ENCODE measurements at regions not wholly inside any gene's neighbourhood (a gene's known extent, or its start where the extent isn't known, plus 50 kb on each side); places are given as distances from the start of the nearest gene placed in this dataset.

DNA sequence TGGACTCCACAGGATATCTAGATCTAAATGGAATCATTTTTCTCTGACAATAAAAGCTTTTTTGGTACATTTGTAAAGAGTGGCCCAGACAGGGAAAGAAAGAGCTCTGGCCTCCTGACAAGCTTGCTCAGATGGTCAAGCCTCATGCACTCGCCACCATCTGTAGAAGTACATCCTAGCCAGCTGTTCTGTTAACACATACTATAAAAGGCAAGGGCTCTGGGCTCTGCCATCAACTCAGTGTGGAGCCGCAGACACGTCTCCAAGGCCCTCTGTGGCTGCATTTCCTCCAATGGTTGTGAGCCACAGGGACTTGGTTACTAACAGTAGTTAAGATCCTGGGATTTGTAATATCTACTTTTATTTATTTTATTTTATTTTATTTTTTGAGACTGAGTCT, 70.8 kb upstream of the KDM7A start:
- in situ Hi-C loops (cut with MboI; ENCODE audit: low pct_ligation_motif_present in 1 of 4, low pct_unique_long_range_greater_than_20kb in 1 of 4, low sequenced_read_pairs in 3 of 4), result no loop called here
- Histone ChIP-seq H3K36me3 (no peaks in the 10 kb centered on the region), H3K4me1 (peaks cover 0 to 41% (median 19%) of the 10 kb centered on the region in 4 donors), H3K27me3 (no peaks in the 10 kb centered on the region), H3K9me3 (no peaks in the 10 kb centered on the region), H3K4me3 (no peak overlapping the region), H3K27ac (no peak overlapping the region)
- WGBS, 2 donors (ENCODE audit: low coverage in 1 of 2), result 66 to 69% methylated on average over 3 of the region's 3 CpGs
- intact Hi-C loops (cut with DNase I; ENCODE audit: low total_unique reads), result no loop called here
- no peak for DNase-seq
- TF ChIP-seq POLR2A (IDR thresholded peaks at IDR 0.05) (no peak), EP300 (IDR thresholded peaks at IDR 0.05; ENCODE audit: low read depth) (no peak), POLR2AphosphoS5 (IDR thresholded peaks at IDR 0.05) (no peak), CTCF (IDR thresholded peaks at IDR 0.05) (no peak)

GRCh38 chr7:140245611-140246105, 68.9 kb upstream of the KDM7A start:
- Histone ChIP-seq H3K27me3 (no peaks in the 10 kb centered on the region), H3K9me3 (no peaks in the 10 kb centered on the region), H3K4me1 (peaks cover 10 to 55% (median 29%) of the 10 kb centered on the region in 4 donors), H3K4me3 (no peak overlapping the region), H3K36me3 (no peaks in the 10 kb centered on the region), H3K27ac (no peak overlapping the region)
- in situ Hi-C loops (cut with MboI; ENCODE audit: low pct_ligation_motif_present in 1 of 4, low pct_unique_long_range_greater_than_20kb in 1 of 4, low sequenced_read_pairs in 3 of 4), result no loop called here
- DNase-seq, result no peak
- intact Hi-C loops (cut with DNase I; ENCODE audit: low total_unique reads), result no loop called here
- no peak for TF ChIP-seq POLR2A (IDR thresholded peaks at IDR 0.05)
- no peak for TF ChIP-seq POLR2AphosphoS5 (IDR thresholded peaks at IDR 0.05)
- no peak for TF ChIP-seq CTCF (IDR thresholded peaks at IDR 0.05)
- no peak for TF ChIP-seq EP300 (IDR thresholded peaks at IDR 0.05; ENCODE audit: low read depth)
- 96 to 100% methylated on average over 4 to 7 of the region's 7 CpGs for WGBS, 2 donors (ENCODE audit: low coverage in 1 of 2)

DNA sequence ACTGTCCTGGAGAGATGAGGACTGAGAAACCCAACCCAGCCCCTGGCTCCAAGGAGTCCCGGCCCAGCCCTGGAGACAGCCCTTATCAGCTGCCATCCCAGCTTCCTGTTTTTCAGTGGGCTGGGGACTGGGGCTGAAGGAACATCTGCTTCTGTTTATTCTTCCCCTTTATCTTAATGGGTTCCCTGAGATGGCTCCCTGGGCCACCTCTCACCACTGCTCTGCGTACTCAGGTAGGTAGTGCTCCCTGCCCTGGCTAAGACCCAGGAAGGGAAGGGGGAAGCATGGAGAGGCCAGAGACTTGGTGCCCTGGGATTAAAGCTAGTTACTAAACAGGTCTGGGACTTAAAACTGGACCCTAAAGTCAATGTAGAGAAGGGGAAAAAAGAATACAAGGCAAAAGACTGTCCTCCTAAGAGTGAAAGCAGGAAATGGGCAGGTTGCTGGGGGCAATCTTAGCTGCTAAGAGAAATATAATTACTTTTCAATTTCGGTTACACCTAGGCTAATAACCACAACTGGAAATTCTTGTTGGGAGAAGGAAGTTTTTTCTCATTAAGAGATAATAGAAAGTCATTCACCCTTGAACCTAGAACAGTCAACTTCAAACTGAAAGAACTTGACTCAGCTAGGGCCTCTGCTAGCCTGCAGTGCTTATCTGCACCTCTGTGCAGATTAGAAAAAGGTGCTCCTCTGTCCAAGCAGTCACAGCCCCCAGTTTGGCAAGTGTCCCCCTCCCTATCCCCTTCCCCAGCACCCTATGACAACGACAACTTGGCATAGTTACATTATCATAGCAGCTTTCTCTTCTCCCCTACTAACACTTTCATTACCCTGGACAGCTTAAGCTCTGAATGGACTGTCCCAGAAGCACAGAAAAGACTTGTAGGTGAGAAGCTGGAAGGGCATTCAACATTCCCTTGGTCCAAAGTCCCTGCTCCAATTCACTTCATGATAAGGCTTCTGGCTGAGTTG, 65.6 kb upstream of the KDM7A start:
- intact Hi-C loops (cut with DNase I; ENCODE audit: low total_unique reads) (no loop called here), in situ Hi-C loops (cut with MboI; ENCODE audit: low pct_ligation_motif_present in 1 of 4, low pct_unique_long_range_greater_than_20kb in 1 of 4, low sequenced_read_pairs in 3 of 4) (no loop called here)
- Histone ChIP-seq H3K4me3 (peak overlapping the region in 1 of 4 donors; percentile 18), H3K27me3 (no peaks in the 10 kb centered on the region), H3K36me3 (no peaks in the 10 kb centered on the region), H3K27ac (peak overlapping the region; percentile 84 to 90 (median 88)), H3K9me3 (no peaks in the 10 kb centered on the region), H3K4me1 (peaks cover 25 to 70% (median 51%) of the 10 kb centered on the region in 4 donors)
- peak; percentile 62 for DNase-seq
- TF ChIP-seq POLR2A (IDR thresholded peaks at IDR 0.05) (peak; percentile 24), CTCF (IDR thresholded peaks at IDR 0.05) (peak in 2 of 5 experiments; percentile 18 to 39), EP300 (IDR thresholded peaks at IDR 0.05; ENCODE audit: low read depth) (no peak), POLR2AphosphoS5 (IDR thresholded peaks at IDR 0.05) (peak in 1 of 3 donors; percentile 19)
- 26 to 43% methylated on average over 1 to 4 of the region's 4 CpGs for WGBS, 2 donors (ENCODE audit: low coverage in 1 of 2)

DNA sequence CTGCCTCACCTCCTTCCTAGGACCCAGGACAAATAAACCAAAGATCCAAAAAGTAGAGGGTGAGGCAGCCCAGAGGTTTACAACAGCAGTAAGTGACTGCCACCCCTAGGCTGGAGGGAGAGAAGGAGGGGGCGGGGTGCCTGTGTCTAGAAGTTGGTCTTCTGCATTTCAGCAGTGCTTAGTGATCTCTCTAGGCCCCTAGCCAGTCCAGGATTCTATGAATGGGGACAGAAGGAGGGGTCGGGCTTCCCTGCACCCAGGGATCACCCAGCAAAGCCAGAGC, 62.8 kb upstream of the KDM7A start:
- 33% methylated on average over 2 of the region's 2 CpGs; no CpG with 5 or more reads in 1 of the 2 donors for WGBS, 2 donors (ENCODE audit: low coverage in 1 of 2)
- DNase-seq, result peak; percentile 69
- H3K27ac ChIP-seq, result peak overlapping the region; percentile 84 to 90 (median 88)
- H3K4me1 ChIP-seq, result peaks cover 28 to 91% (median 65%) of the 10 kb centered on the region in 4 donors
- intact Hi-C loops (cut with DNase I; ENCODE audit: low total_unique reads) (no loop called here), in situ Hi-C loops (cut with MboI; ENCODE audit: low pct_ligation_motif_present in 1 of 4, low pct_unique_long_range_greater_than_20kb in 1 of 4, low sequenced_read_pairs in 3 of 4) (no loop called here)
- TF ChIP-seq EP300 (IDR thresholded peaks at IDR 0.05; ENCODE audit: low read depth) (no peak), CTCF (IDR thresholded peaks at IDR 0.05) (peak in 1 of 5 experiments; percentile 11)
- H3K27me3 ChIP-seq, result no peaks in the 10 kb centered on the region
- no peaks in the 10 kb centered on the region for H3K9me3 ChIP-seq
- no peaks in the 10 kb centered on the region for H3K36me3 ChIP-seq
- H3K4me3 ChIP-seq, result no peak overlapping the region

Measured in transverse colon (tissue), 4 donors.